ENCODE measurements at regions not wholly inside any gene's neighbourhood (a gene's known extent, or its start where the extent isn't known, plus 50 kb on each side); places are given as distances from the start of the nearest gene placed in this dataset.

DNA sequence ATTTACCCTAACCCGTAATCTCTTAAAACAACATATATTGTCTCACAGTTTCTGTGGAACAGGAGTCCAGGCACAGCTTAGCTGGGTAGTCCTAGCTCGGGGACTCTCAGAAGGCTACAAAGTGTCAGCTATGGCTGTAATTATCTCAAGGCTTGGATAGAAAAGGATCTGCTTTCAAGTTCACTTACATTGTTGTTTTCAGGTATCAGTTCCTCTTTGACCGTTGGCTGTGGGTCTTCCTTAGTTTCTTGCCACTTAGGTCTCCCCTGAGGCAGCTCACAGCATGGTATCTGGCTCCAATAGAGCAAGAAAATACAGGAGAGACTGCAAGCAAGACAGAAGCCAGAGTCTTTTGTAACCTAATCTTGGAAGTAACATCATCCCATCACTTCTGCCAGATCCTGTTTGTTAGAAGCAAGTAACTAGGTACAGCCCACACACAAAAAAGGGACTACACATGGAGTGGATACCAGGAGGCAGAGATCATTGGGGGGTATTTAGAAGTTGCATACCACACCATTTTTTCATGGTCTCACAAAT, 137.0 kb downstream of the MAGEB5 start:
- no peak for TF ChIP-seq POLR2AphosphoS5 (IDR thresholded peaks at IDR 0.05; ENCODE audit: low read depth)
- TF ChIP-seq, protein P1, sequence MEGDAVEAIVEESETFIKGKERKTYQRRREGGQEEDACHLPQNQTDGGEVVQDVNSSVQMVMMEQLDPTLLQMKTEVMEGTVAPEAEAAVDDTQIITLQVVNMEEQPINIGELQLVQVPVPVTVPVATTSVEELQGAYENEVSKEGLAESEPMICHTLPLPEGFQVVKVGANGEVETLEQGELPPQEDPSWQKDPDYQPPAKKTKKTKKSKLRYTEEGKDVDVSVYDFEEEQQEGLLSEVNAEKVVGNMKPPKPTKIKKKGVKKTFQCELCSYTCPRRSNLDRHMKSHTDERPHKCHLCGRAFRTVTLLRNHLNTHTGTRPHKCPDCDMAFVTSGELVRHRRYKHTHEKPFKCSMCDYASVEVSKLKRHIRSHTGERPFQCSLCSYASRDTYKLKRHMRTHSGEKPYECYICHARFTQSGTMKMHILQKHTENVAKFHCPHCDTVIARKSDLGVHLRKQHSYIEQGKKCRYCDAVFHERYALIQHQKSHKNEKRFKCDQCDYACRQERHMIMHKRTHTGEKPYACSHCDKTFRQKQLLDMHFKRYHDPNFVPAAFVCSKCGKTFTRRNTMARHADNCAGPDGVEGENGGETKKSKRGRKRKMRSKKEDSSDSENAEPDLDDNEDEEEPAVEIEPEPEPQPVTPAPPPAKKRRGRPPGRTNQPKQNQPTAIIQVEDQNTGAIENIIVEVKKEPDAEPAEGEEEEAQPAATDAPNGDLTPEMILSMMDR (conservative IDR thresholded peaks at IDR 0.05; ENCODE audit: low read depth in 2 of 2): no peak
- TF ChIP-seq EZH2phosphoT487 (IDR thresholded peaks at IDR 0.05; ENCODE audit: unreplicated experiment): no peak
- no peak for TF ChIP-seq EZH2 (IDR thresholded peaks at IDR 0.05; ENCODE audit: low read depth, unreplicated experiment)
- no peak for TF ChIP-seq STAT1 (IDR thresholded peaks at IDR 0.05; ENCODE audit: unreplicated experiment)
- TF ChIP-seq ZNF331 (CRISPR knock-in tag; IDR thresholded peaks at IDR 0.05; ENCODE audit: low read depth): no peak
- no peak for TF ChIP-seq JUNB (IDR thresholded peaks at IDR 0.05; ENCODE audit: unreplicated experiment)
- TF ChIP-seq, protein P2, sequence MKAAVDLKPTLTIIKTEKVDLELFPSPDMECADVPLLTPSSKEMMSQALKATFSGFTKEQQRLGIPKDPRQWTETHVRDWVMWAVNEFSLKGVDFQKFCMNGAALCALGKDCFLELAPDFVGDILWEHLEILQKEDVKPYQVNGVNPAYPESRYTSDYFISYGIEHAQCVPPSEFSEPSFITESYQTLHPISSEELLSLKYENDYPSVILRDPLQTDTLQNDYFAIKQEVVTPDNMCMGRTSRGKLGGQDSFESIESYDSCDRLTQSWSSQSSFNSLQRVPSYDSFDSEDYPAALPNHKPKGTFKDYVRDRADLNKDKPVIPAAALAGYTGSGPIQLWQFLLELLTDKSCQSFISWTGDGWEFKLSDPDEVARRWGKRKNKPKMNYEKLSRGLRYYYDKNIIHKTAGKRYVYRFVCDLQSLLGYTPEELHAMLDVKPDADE (IDR thresholded peaks at IDR 0.05): no peak
- TF ChIP-seq, protein P3, sequence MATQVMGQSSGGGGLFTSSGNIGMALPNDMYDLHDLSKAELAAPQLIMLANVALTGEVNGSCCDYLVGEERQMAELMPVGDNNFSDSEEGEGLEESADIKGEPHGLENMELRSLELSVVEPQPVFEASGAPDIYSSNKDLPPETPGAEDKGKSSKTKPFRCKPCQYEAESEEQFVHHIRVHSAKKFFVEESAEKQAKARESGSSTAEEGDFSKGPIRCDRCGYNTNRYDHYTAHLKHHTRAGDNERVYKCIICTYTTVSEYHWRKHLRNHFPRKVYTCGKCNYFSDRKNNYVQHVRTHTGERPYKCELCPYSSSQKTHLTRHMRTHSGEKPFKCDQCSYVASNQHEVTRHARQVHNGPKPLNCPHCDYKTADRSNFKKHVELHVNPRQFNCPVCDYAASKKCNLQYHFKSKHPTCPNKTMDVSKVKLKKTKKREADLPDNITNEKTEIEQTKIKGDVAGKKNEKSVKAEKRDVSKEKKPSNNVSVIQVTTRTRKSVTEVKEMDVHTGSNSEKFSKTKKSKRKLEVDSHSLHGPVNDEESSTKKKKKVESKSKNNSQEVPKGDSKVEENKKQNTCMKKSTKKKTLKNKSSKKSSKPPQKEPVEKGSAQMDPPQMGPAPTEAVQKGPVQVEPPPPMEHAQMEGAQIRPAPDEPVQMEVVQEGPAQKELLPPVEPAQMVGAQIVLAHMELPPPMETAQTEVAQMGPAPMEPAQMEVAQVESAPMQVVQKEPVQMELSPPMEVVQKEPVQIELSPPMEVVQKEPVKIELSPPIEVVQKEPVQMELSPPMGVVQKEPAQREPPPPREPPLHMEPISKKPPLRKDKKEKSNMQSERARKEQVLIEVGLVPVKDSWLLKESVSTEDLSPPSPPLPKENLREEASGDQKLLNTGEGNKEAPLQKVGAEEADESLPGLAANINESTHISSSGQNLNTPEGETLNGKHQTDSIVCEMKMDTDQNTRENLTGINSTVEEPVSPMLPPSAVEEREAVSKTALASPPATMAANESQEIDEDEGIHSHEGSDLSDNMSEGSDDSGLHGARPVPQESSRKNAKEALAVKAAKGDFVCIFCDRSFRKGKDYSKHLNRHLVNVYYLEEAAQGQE (IDR thresholded peaks at IDR 0.05; ENCODE audit: unreplicated experiment): no peak
- no peak for TF ChIP-seq CREB1 (CRISPR knock-in tag; IDR thresholded peaks at IDR 0.05; ENCODE audit: low read depth)
- TF ChIP-seq NANOG (IDR thresholded peaks at IDR 0.05; ENCODE audit: borderline replicate concordance): no peak

All from GM23338 (cell line).